ENCODE measurements at regions not wholly inside any gene's neighbourhood (a gene's known extent, or its start where the extent isn't known, plus 50 kb on each side); places are given as distances from the start of the nearest gene placed in this dataset.

DNA sequence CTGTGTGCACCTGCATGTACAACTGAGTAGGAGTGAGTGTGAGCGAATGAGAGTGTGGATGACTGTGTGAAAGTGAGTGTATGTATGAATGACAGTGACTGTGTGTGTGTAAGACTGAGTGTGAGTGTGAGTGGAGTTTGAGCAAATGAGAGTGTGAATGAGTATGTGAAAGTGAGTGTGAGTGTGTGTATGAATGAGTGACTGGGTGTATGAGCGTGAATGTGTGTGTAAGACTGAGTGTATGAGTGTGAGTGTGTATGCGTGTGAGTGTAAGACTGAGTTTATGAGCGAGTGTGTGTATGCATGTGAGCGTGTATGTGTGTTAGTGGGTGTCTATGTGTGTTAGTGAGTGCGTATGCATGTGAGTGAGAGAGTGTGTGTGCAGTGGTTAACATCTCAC is 220.8 kb downstream of the QKI start:
- H2AFZ ChIP-seq (ENCODE audit: low read depth, low read length), result no peak overlapping the region
- ChIA-PET CTCF (ENCODE audit: low intra/inter-chr PET ratio) (no interaction called here), POLR2A (no interaction called here)
- FAIRE-seq, result no peak
- no peaks in the 10 kb centered on the region for H3K79me2 ChIP-seq (ENCODE audit: control insufficient read depth, insufficient read depth, low read length)
- H3K4me2 ChIP-seq (ENCODE audit: insufficient read depth, low read length), result no peak overlapping the region
- H3K27me3 ChIP-seq (ENCODE audit: control insufficient read depth in 2 of 2, insufficient read depth in 2 of 2, low read length in 2 of 2), result peaks cover 6 to 27% of the 10 kb centered on the region in 2 experiments
- peaks cover 0 to 2% of the 10 kb centered on the region in 2 experiments; a peak in 3 of 5 replicates for H3K4me1 ChIP-seq (replicated peaks in 1 of 2; ENCODE audit: control insufficient read depth in 2 of 2, insufficient read depth in 2 of 2, low read length in 2 of 2)
- H3K4me3 ChIP-seq, result no peak overlapping the region
- H3K27ac ChIP-seq (ENCODE audit: extremely low read depth, low read depth, low read length), result no peak overlapping the region
- no peaks in the 10 kb centered on the region for H4K20me1 ChIP-seq (replicated peaks; ENCODE audit: control insufficient read depth, insufficient read depth, low read length)
- 48% methylated on average over 6 of the region's 6 CpGs for WGBS (ENCODE audit: insufficient coverage, low coverage, missing lambda C conversion rate)
- H3K9me1 ChIP-seq (ENCODE audit: control insufficient read depth, insufficient read depth, low read length), result no peaks in the 10 kb centered on the region
- peaks cover 3% of the 10 kb centered on the region; the same call in 1 of the 2 replicates for H3K9me3 ChIP-seq (replicated peaks; ENCODE audit: control insufficient read depth, insufficient read depth, low read depth, low read length)
- intact Hi-C loops (cut with micrococcal nuclease) (no loop called here), in situ Hi-C loops (cut with MboI) (no loop called here)
- H3K36me3 ChIP-seq (ENCODE audit: control insufficient read depth, insufficient read depth, low read length), result no peaks in the 10 kb centered on the region
- BruUV-seq (replicated peaks), result no TSS peak
- DNase-seq (ENCODE audit: extremely low read depth in 1 of 4, low spot score in 3 of 4), result no peak
- no peak for ATAC-seq
- H3K9ac ChIP-seq (ENCODE audit: insufficient read depth in 1 of 2, low read depth in 2 of 2, low read length in 2 of 2), result no peak overlapping the region
- TF ChIP-seq PHB2 (IDR thresholded peaks at IDR 0.05; ENCODE audit: low read depth) (peak; percentile 15; the same call in 1 of the 2 replicates), HCFC1 (IDR thresholded peaks at IDR 0.05; ENCODE audit: low read depth, low read length) (no peak), CHD2 (IDR thresholded peaks at IDR 0.05; ENCODE audit: low read depth, low read length) (no peak), BCOR (IDR thresholded peaks at IDR 0.05) (peak; percentile 25; the same call in 1 of the 2 replicates), POLR2AphosphoS2 (IDR thresholded peaks at IDR 0.05; ENCODE audit: low read length) (no peak), MCM7 (IDR thresholded peaks at IDR 0.05) (0 out of 4 replicates have a peak, but pooled peaks of 1 of the 2 experiments have one; percentile 88), LARP7 (IDR thresholded peaks at IDR 0.05) (peak; percentile 56; the same call in 1 of the 2 replicates), ZNF175 (CRISPR knock-in tag; IDR thresholded peaks at IDR 0.05; ENCODE audit: low read depth) (no peak), NFRKB (IDR thresholded peaks at IDR 0.05; ENCODE audit: low read depth) (no peak), ARHGAP35 (IDR thresholded peaks at IDR 0.05; ENCODE audit: partially characterized antibody) (peak; percentile 15), TSC22D4 (tag; IDR thresholded peaks at IDR 0.05) (0 out of 2 replicates have a peak, but pooled peaks have one; percentile 29), ZFP1 (CRISPR knock-in tag; IDR thresholded peaks at IDR 0.05) (no peak), MCM3 (IDR thresholded peaks at IDR 0.05) (peak; percentile 74; the same call in 1 of the 2 replicates), STAG1 (CRISPR knock-in tag; IDR thresholded peaks at IDR 0.05; ENCODE audit: borderline replicate concordance) (no peak), TRIM24 (IDR thresholded peaks at IDR 0.05) (0 out of 4 replicates have a peak, but pooled peaks of 1 of the 2 experiments have one; percentile 29)
- TF ChIP-seq, protein P1, sequence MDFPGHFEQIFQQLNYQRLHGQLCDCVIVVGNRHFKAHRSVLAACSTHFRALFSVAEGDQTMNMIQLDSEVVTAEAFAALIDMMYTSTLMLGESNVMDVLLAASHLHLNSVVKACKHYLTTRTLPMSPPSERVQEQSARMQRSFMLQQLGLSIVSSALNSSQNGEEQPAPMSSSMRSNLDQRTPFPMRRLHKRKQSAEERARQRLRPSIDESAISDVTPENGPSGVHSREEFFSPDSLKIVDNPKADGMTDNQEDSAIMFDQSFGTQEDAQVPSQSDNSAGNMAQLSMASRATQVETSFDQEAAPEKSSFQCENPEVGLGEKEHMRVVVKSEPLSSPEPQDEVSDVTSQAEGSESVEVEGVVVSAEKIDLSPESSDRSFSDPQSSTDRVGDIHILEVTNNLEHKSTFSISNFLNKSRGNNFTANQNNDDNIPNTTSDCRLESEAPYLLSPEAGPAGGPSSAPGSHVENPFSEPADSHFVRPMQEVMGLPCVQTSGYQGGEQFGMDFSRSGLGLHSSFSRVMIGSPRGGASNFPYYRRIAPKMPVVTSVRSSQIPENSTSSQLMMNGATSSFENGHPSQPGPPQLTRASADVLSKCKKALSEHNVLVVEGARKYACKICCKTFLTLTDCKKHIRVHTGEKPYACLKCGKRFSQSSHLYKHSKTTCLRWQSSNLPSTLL (IDR thresholded peaks at IDR 0.05), result peak; percentile 17; the same call in 1 of the 2 replicates
- TF ChIP-seq, protein P2, sequence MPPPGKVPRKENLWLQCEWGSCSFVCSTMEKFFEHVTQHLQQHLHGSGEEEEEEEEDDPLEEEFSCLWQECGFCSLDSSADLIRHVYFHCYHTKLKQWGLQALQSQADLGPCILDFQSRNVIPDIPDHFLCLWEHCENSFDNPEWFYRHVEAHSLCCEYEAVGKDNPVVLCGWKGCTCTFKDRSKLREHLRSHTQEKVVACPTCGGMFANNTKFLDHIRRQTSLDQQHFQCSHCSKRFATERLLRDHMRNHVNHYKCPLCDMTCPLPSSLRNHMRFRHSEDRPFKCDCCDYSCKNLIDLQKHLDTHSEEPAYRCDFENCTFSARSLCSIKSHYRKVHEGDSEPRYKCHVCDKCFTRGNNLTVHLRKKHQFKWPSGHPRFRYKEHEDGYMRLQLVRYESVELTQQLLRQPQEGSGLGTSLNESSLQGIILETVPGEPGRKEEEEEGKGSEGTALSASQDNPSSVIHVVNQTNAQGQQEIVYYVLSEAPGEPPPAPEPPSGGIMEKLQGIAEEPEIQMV (tag; conservative IDR thresholded peaks at IDR 0.05; ENCODE audit: low read depth), result no peak
- TF ChIP-seq, protein P3, sequence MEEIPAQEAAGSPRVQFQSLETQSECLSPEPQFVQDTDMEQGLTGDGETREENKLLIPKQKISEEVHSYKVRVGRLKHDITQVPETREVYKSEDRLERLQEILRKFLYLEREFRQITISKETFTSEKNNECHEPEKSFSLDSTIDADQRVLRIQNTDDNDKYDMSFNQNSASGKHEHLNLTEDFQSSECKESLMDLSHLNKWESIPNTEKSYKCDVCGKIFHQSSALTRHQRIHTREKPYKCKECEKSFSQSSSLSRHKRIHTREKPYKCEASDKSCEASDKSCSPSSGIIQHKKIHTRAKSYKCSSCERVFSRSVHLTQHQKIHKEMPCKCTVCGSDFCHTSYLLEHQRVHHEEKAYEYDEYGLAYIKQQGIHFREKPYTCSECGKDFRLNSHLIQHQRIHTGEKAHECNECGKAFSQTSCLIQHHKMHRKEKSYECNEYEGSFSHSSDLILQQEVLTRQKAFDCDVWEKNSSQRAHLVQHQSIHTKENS (CRISPR knock-in tag; IDR thresholded peaks at IDR 0.05), result no peak
- TF ChIP-seq, protein P4, sequence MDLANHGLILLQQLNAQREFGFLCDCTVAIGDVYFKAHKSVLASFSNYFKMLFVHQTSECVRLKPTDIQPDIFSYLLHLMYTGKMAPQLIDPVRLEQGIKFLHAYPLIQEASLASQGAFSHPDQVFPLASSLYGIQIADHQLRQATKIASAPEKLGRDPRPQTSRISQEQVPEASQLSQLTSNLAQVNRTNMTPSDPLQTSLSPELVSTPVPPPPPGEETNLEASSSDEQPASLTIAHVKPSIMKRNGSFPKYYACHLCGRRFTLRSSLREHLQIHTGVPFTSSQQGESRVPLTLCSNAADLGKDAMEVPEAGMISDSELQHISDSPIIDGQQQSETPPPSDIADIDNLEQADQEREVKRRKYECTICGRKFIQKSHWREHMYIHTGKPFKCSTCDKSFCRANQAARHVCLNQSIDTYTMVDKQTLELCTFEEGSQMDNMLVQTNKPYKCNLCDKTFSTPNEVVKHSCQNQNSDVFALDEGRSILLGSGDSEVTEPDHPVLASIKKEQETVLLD (IDR thresholded peaks at IDR 0.05), result no peak

Data from K562 (cell line).